GM12892 (cell line): ENCODE measurements at regions not wholly inside any gene's neighbourhood (a gene's known extent, or its start where the extent isn't known, plus 50 kb on each side); places are given as distances from the start of the nearest gene placed in this dataset.

ENCODE experiments used
- POLR2A ChIP-seq: IDR thresholded peaks from 2 replicates; pipeline ENCODE4 v1.6.1; 2011; ENCODE audit warnings: low read depth, low read length, control low read depth
- POLR2AphosphoS5 ChIP-seq: IDR thresholded peaks from 2 replicates; pipeline ENCODE4 v1.6.1; 2011; ENCODE audit warnings: low read depth, low read length, control low read depth
- TAF1 ChIP-seq: IDR thresholded peaks from 2 replicates; pipeline ENCODE4 v1.6.1; 2011; ENCODE audit warnings: low read depth, mild to moderate bottlenecking, control low read depth, low read length, borderline replicate concordance

- TF ChIP-seq TAF1 (no peak), POLR2A (no peak), POLR2AphosphoS5 (no peak)
These were observed 372.8 kb upstream of the CCDC179 start for GRCh38 chr11:23233075-23233474.
